ENCODE measurements at regions not wholly inside any gene's neighbourhood (a gene's known extent, or its start where the extent isn't known, plus 50 kb on each side); places are given as distances from the start of the nearest gene placed in this dataset.

GRCh38 chr18:41849632-41850031, 105.4 kb upstream of the PIK3C3 start:
- in situ Hi-C loops (cut with HindIII; ENCODE audit: low pct_unique_long_range_greater_than_20kb, low sequenced_read_pairs): no loop called here
- DNase-seq (ENCODE audit: low read depth): no peak

DNA sequence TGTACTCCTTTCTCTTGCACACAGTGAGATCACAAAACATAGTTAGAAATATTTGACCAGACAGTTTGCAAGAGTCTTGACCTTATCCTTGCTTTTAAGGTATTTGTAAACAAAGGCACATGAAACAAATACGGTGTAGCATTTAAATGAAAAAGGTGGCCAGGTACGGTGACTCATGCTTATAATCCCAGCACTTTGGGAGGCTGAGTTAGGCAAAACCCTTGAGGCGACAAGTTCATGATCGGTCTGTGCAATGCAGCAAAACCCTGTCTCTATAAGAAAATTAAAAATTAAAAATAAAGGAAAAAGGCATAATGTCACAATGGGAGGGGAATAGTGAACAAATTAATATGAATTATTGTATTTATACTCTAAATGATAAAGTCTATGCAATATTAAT, 109.5 kb upstream of the PIK3C3 start:
- DNase-seq (ENCODE audit: low read depth): no peak
- in situ Hi-C loops (cut with HindIII; ENCODE audit: low pct_unique_long_range_greater_than_20kb, low sequenced_read_pairs): no loop called here

- no peak for DNase-seq (ENCODE audit: low read depth)
- in situ Hi-C loops (cut with HindIII; ENCODE audit: low pct_unique_long_range_greater_than_20kb, low sequenced_read_pairs): no loop called here
Observed at GRCh38 chr18:41842886-41843285, 112.1 kb upstream of the PIK3C3 start.

DNA sequence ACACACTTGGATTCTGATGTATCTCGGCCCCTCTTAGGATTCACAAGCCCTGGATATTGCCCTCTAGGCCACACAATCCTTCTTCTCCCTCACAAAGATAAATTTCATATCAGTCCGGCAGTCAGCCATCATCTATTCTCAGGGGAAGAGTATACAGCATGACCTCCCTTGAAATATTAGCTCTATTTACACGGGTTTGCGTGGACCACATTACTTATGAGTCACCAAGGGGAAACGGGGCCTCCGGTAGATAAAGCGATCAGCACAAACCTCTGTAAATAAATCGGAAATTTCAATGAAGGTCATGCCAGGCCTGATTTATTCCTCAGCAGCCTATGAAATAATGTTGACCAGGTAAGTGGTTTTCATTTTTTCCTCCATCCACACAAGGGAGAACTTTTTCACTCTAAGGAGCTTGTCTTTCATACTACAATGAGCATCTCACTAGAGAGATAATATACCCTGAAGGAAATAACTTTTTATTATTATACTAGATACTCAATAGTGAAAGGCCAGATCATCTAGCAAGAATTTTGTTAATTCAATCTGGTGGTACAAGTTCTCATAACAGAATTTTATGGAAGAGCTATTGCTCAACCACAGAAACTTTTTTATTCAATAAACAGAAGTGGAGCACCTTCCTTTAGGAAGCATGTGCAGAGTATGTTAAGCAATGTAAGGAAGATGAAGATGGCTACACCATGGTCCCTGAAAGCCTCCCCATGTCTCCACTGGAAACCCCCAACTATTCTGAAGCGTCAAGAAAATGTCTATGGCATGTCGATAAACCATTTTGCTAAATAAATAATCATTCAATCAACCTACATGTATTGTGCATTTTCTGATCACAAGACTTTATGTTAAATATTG, 125.2 kb upstream of the PIK3C3 start:
- in situ Hi-C loops (cut with HindIII; ENCODE audit: low pct_unique_long_range_greater_than_20kb, low sequenced_read_pairs): no loop called here

DNA sequence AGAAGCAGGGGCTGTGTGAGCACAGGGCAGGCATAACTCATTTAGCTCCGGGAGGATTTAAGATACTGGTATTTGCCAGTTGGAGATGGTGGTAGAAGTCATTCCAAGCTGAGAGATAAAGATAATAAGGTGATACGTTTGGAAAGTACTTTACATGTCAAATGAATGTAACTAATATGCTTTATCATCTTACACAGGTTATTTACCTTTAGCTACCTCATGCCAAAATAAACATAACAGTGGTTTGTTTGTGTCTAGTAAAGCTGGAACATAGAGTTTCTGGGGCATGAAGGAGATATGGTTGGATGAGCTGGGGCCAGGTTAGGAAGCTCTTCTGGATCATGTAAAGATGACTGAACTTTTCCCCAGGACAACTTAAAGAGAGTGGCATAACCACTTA, 126.9 kb upstream of the PIK3C3 start:
- no peak for DNase-seq (ENCODE audit: low read depth)
- in situ Hi-C loops (cut with HindIII; ENCODE audit: low pct_unique_long_range_greater_than_20kb, low sequenced_read_pairs): no loop called here

More for the DNA sequence above, 125.2 kb upstream of the PIK3C3 start:
- no peak for DNase-seq (ENCODE audit: low read depth)

- in situ Hi-C loops (cut with HindIII; ENCODE audit: low pct_unique_long_range_greater_than_20kb, low sequenced_read_pairs): no loop called here
- DNase-seq (ENCODE audit: low read depth): no peak
Observed at GRCh38 chr18:41820784-41821183, 134.2 kb upstream of the PIK3C3 start.

GRCh38 chr18:41818381-41819355, 136.4 kb upstream of the PIK3C3 start:
- no peak for DNase-seq (ENCODE audit: low read depth)
- in situ Hi-C loops (cut with HindIII; ENCODE audit: low pct_unique_long_range_greater_than_20kb, low sequenced_read_pairs): no loop called here

GRCh38 chr18:41814651-41815050, 140.4 kb upstream of the PIK3C3 start:
- in situ Hi-C loops (cut with HindIII; ENCODE audit: low pct_unique_long_range_greater_than_20kb, low sequenced_read_pairs): no loop called here
- DNase-seq (ENCODE audit: low read depth): no peak

- no peak for DNase-seq (ENCODE audit: low read depth)
- in situ Hi-C loops (cut with HindIII; ENCODE audit: low pct_unique_long_range_greater_than_20kb, low sequenced_read_pairs): no loop called here
Observed at GRCh38 chr18:41809652-41810051, 145.4 kb upstream of the PIK3C3 start.

DNA sequence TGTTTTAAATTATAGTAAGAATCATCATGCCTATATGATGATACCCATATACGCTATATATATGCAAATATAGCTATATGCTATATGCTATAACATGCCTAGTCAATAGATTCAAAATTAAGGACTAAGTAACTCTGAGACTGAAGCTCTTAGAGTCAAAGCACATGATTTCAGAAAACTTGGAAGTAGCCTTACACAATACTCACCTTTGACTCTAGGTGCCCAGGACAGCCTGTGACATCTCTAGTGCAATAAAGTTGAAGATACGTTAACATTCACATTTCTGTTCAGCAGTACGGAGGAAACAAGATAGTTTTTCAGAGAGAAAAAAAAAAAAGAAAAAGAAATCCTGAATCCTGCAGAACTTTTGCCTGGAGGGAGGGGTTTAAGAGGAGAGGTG, 149.7 kb upstream of the PIK3C3 start:
- DNase-seq (ENCODE audit: low read depth): no peak
- in situ Hi-C loops (cut with HindIII; ENCODE audit: low pct_unique_long_range_greater_than_20kb, low sequenced_read_pairs): no loop called here

- no peak for DNase-seq (ENCODE audit: low read depth)
- in situ Hi-C loops (cut with HindIII; ENCODE audit: low pct_unique_long_range_greater_than_20kb, low sequenced_read_pairs): no loop called here
Observed at GRCh38 chr18:41798879-41799278, 156.2 kb upstream of the PIK3C3 start.

- in situ Hi-C loops (cut with HindIII; ENCODE audit: low pct_unique_long_range_greater_than_20kb, low sequenced_read_pairs): no loop called here
- DNase-seq (ENCODE audit: low read depth): no peak
Observed at GRCh38 chr18:41790687-41791086, 164.3 kb upstream of the PIK3C3 start.

- DNase-seq (ENCODE audit: low read depth): no peak
- in situ Hi-C loops (cut with HindIII; ENCODE audit: low pct_unique_long_range_greater_than_20kb, low sequenced_read_pairs): no loop called here
Observed at GRCh38 chr18:41789001-41789400, 166.0 kb upstream of the PIK3C3 start.

- in situ Hi-C loops (cut with HindIII; ENCODE audit: low pct_unique_long_range_greater_than_20kb, low sequenced_read_pairs): no loop called here
- DNase-seq (ENCODE audit: low read depth): no peak
Observed at GRCh38 chr18:41783879-41784278, 171.2 kb upstream of the PIK3C3 start.

- no peak for DNase-seq (ENCODE audit: low read depth)
- in situ Hi-C loops (cut with HindIII; ENCODE audit: low pct_unique_long_range_greater_than_20kb, low sequenced_read_pairs): no loop called here
Observed at GRCh38 chr18:41783065-41783818, 171.8 kb upstream of the PIK3C3 start.

- in situ Hi-C loops (cut with HindIII; ENCODE audit: low pct_unique_long_range_greater_than_20kb, low sequenced_read_pairs): no loop called here
- DNase-seq (ENCODE audit: low read depth): no peak
Observed at GRCh38 chr18:41771973-41772372, 183.1 kb upstream of the PIK3C3 start.

- no peak for DNase-seq (ENCODE audit: low read depth)
- in situ Hi-C loops (cut with HindIII; ENCODE audit: low pct_unique_long_range_greater_than_20kb, low sequenced_read_pairs): no loop called here
Observed at GRCh38 chr18:41769265-41769664, 185.8 kb upstream of the PIK3C3 start.

DNA sequence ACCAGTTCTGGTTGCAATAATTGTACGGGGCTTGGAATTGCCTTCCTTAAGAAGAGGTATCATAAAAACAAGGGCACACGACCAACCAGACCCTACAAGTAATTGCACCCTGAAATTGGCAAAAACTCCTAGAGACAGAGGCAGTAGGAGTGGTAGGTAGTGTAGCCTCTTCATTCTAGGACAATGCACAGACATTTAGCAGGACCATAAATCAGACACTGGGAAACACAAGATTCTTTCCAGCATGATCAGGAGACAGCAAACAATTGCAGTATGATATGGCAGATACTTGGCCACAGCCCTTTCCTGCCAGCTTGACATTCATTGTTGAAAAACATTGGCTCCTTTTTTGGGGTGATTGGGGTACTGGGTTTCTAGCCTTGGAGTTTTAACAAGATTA, 186.6 kb upstream of the PIK3C3 start:
- in situ Hi-C loops (cut with HindIII; ENCODE audit: low pct_unique_long_range_greater_than_20kb, low sequenced_read_pairs): no loop called here
- no peak for DNase-seq (ENCODE audit: low read depth)

GRCh38 chr18:41767960-41768359, 187.1 kb upstream of the PIK3C3 start:
- DNase-seq (ENCODE audit: low read depth): no peak
- in situ Hi-C loops (cut with HindIII; ENCODE audit: low pct_unique_long_range_greater_than_20kb, low sequenced_read_pairs): no loop called here

Data from Caki2 (cell line).